GM20431 (cell line): ENCODE measurements at regions not wholly inside any gene's neighbourhood (a gene's known extent, or its start where the extent isn't known, plus 50 kb on each side); places are given as distances from the start of the nearest gene placed in this dataset.

ENCODE experiments used
- in situ Hi-C: fragments of 300-500 bp; cut with MseI, MboI; formaldehyde crosslinking; loops from one replicate; pipeline ENCODE4 v1.15.0; 2020; ENCODE audit warnings: low sequenced_read_pairs; ENCODE audit not compliant: unreplicated experiment

DNA sequence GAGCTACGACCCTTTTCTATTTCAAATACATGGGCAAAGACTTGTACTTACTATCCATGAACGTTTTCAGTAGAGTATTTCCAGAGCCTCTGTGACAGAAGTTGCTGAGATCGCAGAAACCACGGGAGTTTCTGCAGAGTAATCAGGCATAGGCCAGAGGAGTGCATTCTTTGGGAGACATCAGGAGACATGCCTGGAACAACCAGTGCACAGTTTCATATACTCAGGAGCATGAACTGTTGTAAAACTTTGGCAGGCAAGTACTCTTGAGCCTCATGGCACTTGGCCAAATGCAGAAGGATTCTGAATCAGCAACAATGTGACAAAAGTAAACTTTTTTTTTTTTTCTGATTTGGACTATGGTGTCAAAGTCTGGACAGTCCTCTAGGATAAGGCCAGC is 307.1 kb downstream of the GRB14 start:
- in situ Hi-C loops: no loop called here

GRCh38 chr2:164306872-164307271 is 314.4 kb downstream of the GRB14 start:
- in situ Hi-C loops: no loop called here

DNA sequence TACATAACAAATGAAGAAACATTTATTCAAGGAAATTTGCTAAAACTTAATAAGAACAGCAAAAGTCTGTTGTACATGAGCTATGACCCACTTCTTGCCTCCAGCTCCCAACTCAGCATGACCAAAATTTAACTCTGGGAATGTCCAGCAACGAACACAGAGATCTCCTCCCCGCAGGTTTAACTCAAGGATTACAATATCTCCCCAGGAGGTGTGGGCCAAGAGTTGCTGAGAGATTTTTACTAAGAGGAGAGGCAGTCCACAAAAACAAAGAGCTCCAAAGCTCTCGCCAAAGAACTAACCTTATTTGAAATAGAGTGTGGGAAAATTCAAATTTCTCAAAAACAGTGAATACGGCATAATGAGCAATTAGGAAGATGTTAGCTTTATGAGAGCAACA is 318.5 kb downstream of the GRB14 start:
- in situ Hi-C loops: no loop called here

GRCh38 chr2:164288235-164288634 is 333.0 kb downstream of the GRB14 start:
- in situ Hi-C loops: no loop called here

- in situ Hi-C loops: no loop called here
Measured at GRCh38 chr2:164287056-164287455, 334.2 kb downstream of the GRB14 start.

DNA sequence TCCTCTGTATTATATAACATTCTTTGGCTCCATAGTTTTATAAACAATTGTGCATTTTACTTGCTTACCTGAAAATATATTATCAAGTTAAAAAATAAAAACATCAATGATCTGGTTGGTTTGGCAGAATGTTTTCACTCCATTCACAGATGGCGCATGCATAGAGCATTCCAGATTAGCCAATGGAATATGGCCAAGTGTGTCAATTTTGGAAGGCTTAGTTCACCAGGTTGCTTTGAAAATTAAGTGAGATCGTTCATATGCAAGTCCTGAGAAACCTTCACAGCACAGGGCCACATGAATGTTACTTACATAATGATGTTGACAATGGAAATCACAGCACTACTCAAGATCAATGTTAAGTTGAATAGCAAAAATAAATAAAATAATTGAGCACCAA is 335.7 kb downstream of the GRB14 start:
- in situ Hi-C loops: no loop called here

- in situ Hi-C loops: no loop called here
Measured at GRCh38 chr2:164281896-164282295, 339.4 kb downstream of the GRB14 start.

DNA sequence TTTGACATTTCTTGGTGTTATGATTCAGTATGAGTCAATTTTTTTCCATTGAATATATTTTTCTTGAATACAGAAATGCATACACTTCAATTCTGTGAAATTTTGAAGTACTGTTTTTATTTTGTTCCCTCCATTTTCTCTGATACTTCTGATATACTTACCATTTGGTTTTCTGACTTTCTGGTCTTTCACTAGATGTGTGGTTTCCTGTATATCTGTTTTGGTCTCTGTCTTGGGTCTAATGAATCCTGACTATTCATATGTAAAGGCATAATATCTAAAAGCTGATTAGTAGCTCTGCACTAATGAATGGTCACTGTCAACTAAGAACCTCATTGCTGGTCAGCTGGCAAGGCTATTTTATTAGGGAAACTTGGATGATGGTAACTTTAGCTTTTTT is 345.6 kb downstream of the GRB14 start:
- in situ Hi-C loops: no loop called here

DNA sequence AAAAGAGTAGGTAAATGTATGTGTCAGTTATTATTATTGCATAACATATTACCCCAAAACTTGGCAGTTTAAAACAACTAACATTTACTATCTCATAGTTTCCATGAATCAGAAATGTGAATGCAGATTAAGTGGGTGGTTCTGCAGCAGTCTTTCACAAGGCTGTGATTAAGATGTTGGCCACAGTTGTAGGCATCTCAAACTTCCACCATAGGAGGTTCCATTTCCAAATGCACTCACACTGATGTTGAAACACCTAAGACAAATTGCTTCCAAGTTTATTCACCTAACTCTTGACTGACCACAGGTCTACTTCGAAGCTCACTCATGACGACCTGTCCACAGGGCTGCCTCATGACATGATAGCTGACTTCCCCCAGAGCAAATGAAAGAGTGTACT is 360.8 kb downstream of the GRB14 start:
- in situ Hi-C loops: no loop called here

GRCh38 chr2:164257742-164258141 is 363.5 kb downstream of the GRB14 start:
- in situ Hi-C loops: no loop called here

- in situ Hi-C loops: no loop called here
Measured at GRCh38 chr2:164252568-164253287, 368.6 kb downstream of the GRB14 start.

- in situ Hi-C loops: no loop called here
Measured at GRCh38 chr2:164243315-164243714, 378.0 kb downstream of the GRB14 start.

DNA sequence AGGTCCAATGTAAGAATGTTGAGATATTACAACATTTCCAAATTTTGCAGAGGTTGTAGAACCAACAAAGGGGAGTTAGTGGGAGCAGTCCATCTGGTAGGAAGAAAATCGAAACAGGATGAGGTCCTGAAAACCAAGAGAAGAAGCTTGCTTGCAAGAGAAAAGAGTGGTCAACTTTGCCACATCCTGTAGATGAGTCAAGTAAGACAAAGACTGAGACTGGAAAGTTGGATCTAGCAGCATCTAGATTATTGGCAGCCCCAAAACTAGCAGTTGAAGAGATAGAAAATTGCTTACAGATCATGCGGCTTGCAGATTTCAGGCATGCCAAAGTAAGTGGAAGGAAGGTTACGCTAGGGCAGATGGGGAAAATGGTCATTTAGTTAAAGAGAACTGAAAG is 378.9 kb downstream of the GRB14 start:
- in situ Hi-C loops: no loop called here

DNA sequence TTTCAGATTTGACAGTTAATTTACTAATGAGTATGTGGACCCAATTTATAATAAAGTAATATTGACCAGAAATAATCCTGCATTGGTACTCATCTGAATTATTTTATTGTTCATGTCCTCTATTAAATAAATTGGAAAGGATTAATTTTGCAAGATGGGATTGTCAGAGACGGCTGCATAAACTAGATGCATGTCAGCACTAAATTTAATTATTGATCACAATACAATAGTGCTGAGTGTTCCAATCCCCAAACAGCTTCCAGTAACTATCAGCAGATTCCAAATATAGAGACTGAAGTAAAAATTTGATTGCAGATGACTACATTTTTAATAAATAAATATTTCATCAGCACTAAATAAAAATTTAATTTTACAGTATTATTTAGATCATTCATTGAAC is 387.2 kb downstream of the GRB14 start:
- in situ Hi-C loops: no loop called here

- in situ Hi-C loops: no loop called here
Measured at GRCh38 chr2:164224007-164224406, 397.3 kb downstream of the GRB14 start.

GRCh38 chr2:164221473-164221872 is 399.8 kb downstream of the GRB14 start:
- in situ Hi-C loops: no loop called here

DNA sequence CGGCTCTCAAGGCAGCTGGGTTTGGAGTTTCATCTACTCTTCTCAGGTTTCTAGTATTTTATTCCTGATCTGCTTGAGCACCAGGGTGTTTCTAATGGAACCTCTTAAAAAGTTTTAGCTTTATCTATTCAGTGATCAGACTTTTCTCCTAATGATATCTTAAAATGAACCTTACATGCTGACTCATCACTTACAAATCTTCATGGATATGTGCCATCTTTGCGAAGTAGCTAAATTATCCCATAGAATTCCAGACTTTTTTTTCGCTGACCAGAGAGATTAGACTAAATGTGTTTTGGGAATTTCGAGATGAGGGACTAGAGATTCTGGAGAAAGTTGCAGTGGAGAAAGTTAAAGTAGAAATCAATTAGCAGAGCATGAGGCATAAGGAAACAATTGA is 401.0 kb downstream of the GRB14 start:
- in situ Hi-C loops: no loop called here

- in situ Hi-C loops: no loop called here
Measured at GRCh38 chr2:164213916-164214315, 407.4 kb downstream of the GRB14 start.

DNA sequence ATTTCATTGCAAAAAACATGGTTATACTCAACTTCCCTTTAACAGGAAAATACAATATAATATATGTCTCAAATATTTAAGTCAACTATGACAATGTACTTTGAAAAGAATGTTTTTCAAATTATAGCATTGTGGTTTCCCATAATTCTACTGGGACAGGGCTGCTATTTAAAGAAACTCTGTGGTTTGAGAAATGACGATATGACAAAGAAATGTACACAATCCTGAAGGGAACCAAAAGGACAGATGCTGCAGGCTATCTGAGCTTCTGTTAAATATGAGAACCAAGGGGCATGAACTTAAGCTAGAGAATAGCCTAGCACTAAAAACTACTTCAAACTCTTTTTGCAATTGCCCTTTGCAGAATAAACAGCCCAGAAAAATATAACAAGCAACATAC is 415.9 kb downstream of the GRB14 start:
- in situ Hi-C loops: no loop called here

DNA sequence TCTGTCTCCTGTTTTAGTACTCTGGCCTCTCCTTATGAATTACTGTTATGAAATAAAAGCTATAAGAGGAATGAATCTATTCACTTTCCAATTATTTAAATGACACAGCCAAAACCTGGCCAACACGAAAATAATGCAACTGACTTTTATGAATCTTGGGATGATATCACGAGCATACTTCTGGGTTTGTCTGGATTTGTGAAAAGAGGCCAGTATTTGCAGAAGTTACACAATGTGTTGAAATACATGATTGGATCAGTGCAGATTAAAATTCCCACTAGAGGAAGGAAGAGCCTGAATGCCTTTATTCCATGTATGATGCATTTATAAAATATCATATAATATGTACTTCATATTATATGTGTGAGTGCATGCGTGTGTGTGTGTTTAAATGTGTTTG is 418.2 kb downstream of the GRB14 start:
- in situ Hi-C loops: no loop called here

GRCh38 chr2:164198256-164198655 is 423.0 kb downstream of the GRB14 start:
- in situ Hi-C loops: no loop called here

- in situ Hi-C loops: no loop called here
Measured at GRCh38 chr2:164190700-164191099, 430.6 kb downstream of the GRB14 start.
